HG02798 (cell line): ENCODE measurements at regions not wholly inside any gene's neighbourhood (a gene's known extent, or its start where the extent isn't known, plus 50 kb on each side); places are given as distances from the start of the nearest gene placed in this dataset.

ENCODE experiments used
- ATAC-seq: cut with Tn5 transposase; IDR thresholded peaks from one replicate; pipeline ENCODE4 v1.9.1; 2021; ENCODE audit warnings: mild to moderate bottlenecking; ENCODE audit not compliant: unreplicated experiment, poor library complexity

GRCh38 chr2:217749008-217749407, 253.8 kb downstream of the TNS1 start:
- no peak for ATAC-seq

GRCh38 chr2:217746808-217747207, 256.0 kb downstream of the TNS1 start:
- no peak for ATAC-seq

GRCh38 chr2:217743966-217744761, 258.6 kb downstream of the TNS1 start:
- no peak for ATAC-seq

- no peak for ATAC-seq
Measured at GRCh38 chr2:217743407-217743806, 259.4 kb downstream of the TNS1 start.

- ATAC-seq, result no peak
Measured at GRCh38 chr2:217742841-217743240, 260.0 kb downstream of the TNS1 start.

- no peak for ATAC-seq
Measured at GRCh38 chr2:217742276-217742675, 260.5 kb downstream of the TNS1 start.

GRCh38 chr2:217741381-217741955, 261.3 kb downstream of the TNS1 start:
- no peak for ATAC-seq

GRCh38 chr2:217740756-217741155, 262.0 kb downstream of the TNS1 start:
- no peak for ATAC-seq

- ATAC-seq, result no peak
Measured at GRCh38 chr2:217740178-217740577, 262.6 kb downstream of the TNS1 start.

GRCh38 chr2:217739741-217740140, 263.1 kb downstream of the TNS1 start:
- no peak for ATAC-seq

- no peak for ATAC-seq
Measured at GRCh38 chr2:217738061-217738460, 264.7 kb downstream of the TNS1 start.

GRCh38 chr2:217736776-217737550, 265.8 kb downstream of the TNS1 start:
- ATAC-seq, result no peak

GRCh38 chr2:217735899-217736298, 266.9 kb downstream of the TNS1 start:
- ATAC-seq, result no peak

- ATAC-seq, result no peak
Measured at GRCh38 chr2:217735034-217735433, 267.8 kb downstream of the TNS1 start.

- ATAC-seq, result no peak
Measured at GRCh38 chr2:217733461-217733860, 269.3 kb downstream of the TNS1 start.

GRCh38 chr2:217732992-217733391, 269.8 kb downstream of the TNS1 start:
- no peak for ATAC-seq

GRCh38 chr2:217731805-217732204, 271.0 kb downstream of the TNS1 start:
- ATAC-seq, result no peak

- no peak for ATAC-seq
Measured at GRCh38 chr2:217729421-217730053, 273.3 kb downstream of the TNS1 start.

- no peak for ATAC-seq
Measured at GRCh38 chr2:217727801-217728200, 275.0 kb downstream of the TNS1 start.

- no peak for ATAC-seq
Measured at GRCh38 chr2:217725409-217725808, 277.4 kb downstream of the TNS1 start.

GRCh38 chr2:217724471-217724870, 278.3 kb downstream of the TNS1 start:
- no peak for ATAC-seq
